BLaER1 (cell line): ENCODE measurements at regions not wholly inside any gene's neighbourhood (a gene's known extent, or its start where the extent isn't known, plus 50 kb on each side); places are given as distances from the start of the nearest gene placed in this dataset.

ENCODE experiments used
- H3K27ac ChIP-seq: shearing (Covaris generic); formaldehyde crosslinking; 2 replicates; pipeline ENCODE4 v1.8.1; 2022
- H3K27me3 ChIP-seq: shearing (Covaris generic); formaldehyde crosslinking; 2 replicates; pipeline ENCODE4 v1.8.1; 2022
- H3K36me3 ChIP-seq: shearing (Covaris generic); formaldehyde crosslinking; 2 replicates; pipeline ENCODE4 v1.8.1; 2022
- H3K4me1 ChIP-seq: shearing (Covaris generic); formaldehyde crosslinking; 2 replicates; pipeline ENCODE4 v1.8.1; 2022
- H3K4me2 ChIP-seq: shearing (Covaris generic); formaldehyde crosslinking; 2 replicates; pipeline ENCODE4 v1.8.1; 2022
- H3K4me3 ChIP-seq: shearing (Covaris generic); formaldehyde crosslinking; 2 replicates; pipeline ENCODE4 v1.8.1; 2022
- H3K9ac ChIP-seq: shearing (Covaris generic); formaldehyde crosslinking; 2 replicates; pipeline ENCODE4 v1.8.1; 2022
- H3K9me3 ChIP-seq: shearing (Covaris generic); formaldehyde crosslinking; 2 replicates; pipeline ENCODE4 v1.8.1; 2022
- H4K20me1 ChIP-seq: shearing (Covaris generic); formaldehyde crosslinking; 2 replicates; pipeline ENCODE4 v1.8.1; 2022
- Cebpa-rat ChIP-seq: shearing (Covaris generic); IDR thresholded peaks from 2 replicates; pipeline ENCODE4 v1.8.1; 2022

- Histone ChIP-seq H3K36me3 (no peaks in the 10 kb centered on the region), H3K4me2 (peak overlapping the region; percentile 93), H3K27me3 (no peaks in the 10 kb centered on the region), H3K4me3 (peak overlapping the region; percentile 35; the same call in 1 of the 2 replicates), H3K27ac (peak overlapping the region; percentile 91), H3K9ac (peak overlapping the region; percentile 78), H3K9me3 (peaks cover 21% of the 10 kb centered on the region), H3K4me1 (peaks cover 89% of the 10 kb centered on the region), H4K20me1 (no peaks in the 10 kb centered on the region)
- no peak for TF ChIP-seq Cebpa-rat
Observed at GRCh38 chr1:11352816-11353799, 80.1 kb downstream of the UBIAD1 start.

- no peak for TF ChIP-seq Cebpa-rat
- Histone ChIP-seq H4K20me1 (no peaks in the 10 kb centered on the region), H3K27me3 (no peaks in the 10 kb centered on the region), H3K27ac (peak overlapping the region; percentile 69), H3K9ac (no peak overlapping the region), H3K9me3 (peaks cover 9% of the 10 kb centered on the region; the same call in 1 of the 2 replicates), H3K4me3 (no peak overlapping the region), H3K4me2 (peak overlapping the region; percentile 77), H3K4me1 (peaks cover 83% of the 10 kb centered on the region), H3K36me3 (no peaks in the 10 kb centered on the region)
Observed at GRCh38 chr1:11354893-11355553, 82.0 kb downstream of the UBIAD1 start.

- H3K4me3 ChIP-seq, result peak overlapping the region; percentile 45
- H3K27ac ChIP-seq, result peak overlapping the region; percentile 69
- H3K36me3 ChIP-seq, result no peaks in the 10 kb centered on the region
- peaks cover 1% of the 10 kb centered on the region; the same call in 1 of the 2 replicates for H3K9me3 ChIP-seq
- peaks cover 78% of the 10 kb centered on the region for H3K4me1 ChIP-seq
- peak overlapping the region; percentile 77 for H3K4me2 ChIP-seq
- H4K20me1 ChIP-seq, result no peaks in the 10 kb centered on the region
- H3K9ac ChIP-seq, result peak overlapping the region; percentile 38; the same call in 1 of the 2 replicates
- TF ChIP-seq Cebpa-rat, result no peak
- no peaks in the 10 kb centered on the region for H3K27me3 ChIP-seq
Observed at GRCh38 chr1:11355559-11356475, 82.8 kb downstream of the UBIAD1 start.

- no peaks in the 10 kb centered on the region for H3K27me3 ChIP-seq
- peak overlapping the region; percentile 37 for H3K27ac ChIP-seq
- H4K20me1 ChIP-seq, result no peaks in the 10 kb centered on the region
- H3K4me3 ChIP-seq, result no peak overlapping the region
- H3K4me2 ChIP-seq, result peak overlapping the region; percentile 77
- H3K4me1 ChIP-seq, result peaks cover 78% of the 10 kb centered on the region
- no peak for TF ChIP-seq Cebpa-rat
- H3K9me3 ChIP-seq, result no peaks in the 10 kb centered on the region
- no peaks in the 10 kb centered on the region for H3K36me3 ChIP-seq
- H3K9ac ChIP-seq, result peak overlapping the region; percentile 31; the same call in 1 of the 2 replicates
Observed at GRCh38 chr1:11357276-11357675, 84.3 kb downstream of the UBIAD1 start.

GRCh38 chr1:11358984-11359383, 86.0 kb downstream of the UBIAD1 start:
- Histone ChIP-seq H3K9ac (no peak overlapping the region), H3K27me3 (no peaks in the 10 kb centered on the region), H3K4me2 (no peak overlapping the region), H3K4me3 (no peak overlapping the region), H3K9me3 (no peaks in the 10 kb centered on the region), H3K36me3 (no peaks in the 10 kb centered on the region), H3K4me1 (peaks cover 78% of the 10 kb centered on the region), H4K20me1 (no peaks in the 10 kb centered on the region), H3K27ac (no peak overlapping the region)
- TF ChIP-seq Cebpa-rat, result no peak

- peak overlapping the region; percentile 76 for H3K4me2 ChIP-seq
- H3K9me3 ChIP-seq, result no peaks in the 10 kb centered on the region
- H4K20me1 ChIP-seq, result no peaks in the 10 kb centered on the region
- H3K9ac ChIP-seq, result no peak overlapping the region; the same call in 1 of the 2 replicates
- H3K4me3 ChIP-seq, result no peak overlapping the region
- peaks cover 67% of the 10 kb centered on the region for H3K4me1 ChIP-seq
- no peaks in the 10 kb centered on the region for H3K36me3 ChIP-seq
- no peaks in the 10 kb centered on the region for H3K27me3 ChIP-seq
- no peak for TF ChIP-seq Cebpa-rat
- peak overlapping the region; percentile 14; the same call in 1 of the 2 replicates for H3K27ac ChIP-seq
Observed at GRCh38 chr1:11362547-11363021, 89.6 kb downstream of the UBIAD1 start.

- H3K9me3 ChIP-seq, result no peaks in the 10 kb centered on the region
- no peaks in the 10 kb centered on the region for H4K20me1 ChIP-seq
- no peaks in the 10 kb centered on the region for H3K36me3 ChIP-seq
- H3K27me3 ChIP-seq, result no peaks in the 10 kb centered on the region
- H3K27ac ChIP-seq, result 0 out of 2 replicates have a peak overlapping the region, but pooled peaks have one; percentile 23
- peaks cover 60% of the 10 kb centered on the region for H3K4me1 ChIP-seq
- H3K9ac ChIP-seq, result no peak overlapping the region
- H3K4me2 ChIP-seq, result peak overlapping the region; percentile 76
- no peak for TF ChIP-seq Cebpa-rat
- no peak overlapping the region for H3K4me3 ChIP-seq
Observed at GRCh38 chr1:11364170-11364569, 91.2 kb downstream of the UBIAD1 start.

- no peak for TF ChIP-seq Cebpa-rat
- H3K36me3 ChIP-seq, result no peaks in the 10 kb centered on the region
- no peaks in the 10 kb centered on the region for H4K20me1 ChIP-seq
- no peak overlapping the region for H3K27ac ChIP-seq
- no peaks in the 10 kb centered on the region for H3K9me3 ChIP-seq
- no peak overlapping the region for H3K9ac ChIP-seq
- no peak overlapping the region for H3K4me3 ChIP-seq
- H3K4me2 ChIP-seq, result peak overlapping the region; percentile 76; the same call in 1 of the 2 replicates
- H3K4me1 ChIP-seq, result peaks cover 55% of the 10 kb centered on the region
- no peaks in the 10 kb centered on the region for H3K27me3 ChIP-seq
Observed at GRCh38 chr1:11365744-11366387, 92.9 kb downstream of the UBIAD1 start.
